HEK293 (cell line): ENCODE measurements at regions not wholly inside any gene's neighbourhood (a gene's known extent, or its start where the extent isn't known, plus 50 kb on each side); places are given as distances from the start of the nearest gene placed in this dataset.

ENCODE experiments used
- KLF1 ChIP-seq: fragments of 450-650 bp; formaldehyde crosslinking; IDR thresholded peaks from 2 replicates; pipeline ENCODE4 v1.5.1; 2016; ENCODE audit warnings: missing biosample characterization, missing genetic modification characterization
- OSR2 ChIP-seq: fragments of 450-650 bp; formaldehyde crosslinking; IDR thresholded peaks from 2 replicates; pipeline ENCODE4 v1.5.1; 2016; ENCODE audit warnings: missing biosample characterization, missing genetic modification characterization
- ZFP41 ChIP-seq: fragments of 450-650 bp; formaldehyde crosslinking; IDR thresholded peaks from 2 replicates; pipeline ENCODE4 v1.5.1; 2016; ENCODE audit warnings: missing biosample characterization, missing genetic modification characterization, borderline replicate concordance
- ZNF18 ChIP-seq: fragments of 450-650 bp; formaldehyde crosslinking; IDR thresholded peaks from 2 replicates; pipeline ENCODE4 v1.5.1; 2016; ENCODE audit warnings: missing biosample characterization, missing genetic modification characterization
- ZNF341 ChIP-seq: fragments of 450-650 bp; formaldehyde crosslinking; IDR thresholded peaks from 2 replicates; pipeline ENCODE4; 2016; ENCODE audit warnings: low read depth, missing biosample characterization, missing genetic modification characterization

DNA sequence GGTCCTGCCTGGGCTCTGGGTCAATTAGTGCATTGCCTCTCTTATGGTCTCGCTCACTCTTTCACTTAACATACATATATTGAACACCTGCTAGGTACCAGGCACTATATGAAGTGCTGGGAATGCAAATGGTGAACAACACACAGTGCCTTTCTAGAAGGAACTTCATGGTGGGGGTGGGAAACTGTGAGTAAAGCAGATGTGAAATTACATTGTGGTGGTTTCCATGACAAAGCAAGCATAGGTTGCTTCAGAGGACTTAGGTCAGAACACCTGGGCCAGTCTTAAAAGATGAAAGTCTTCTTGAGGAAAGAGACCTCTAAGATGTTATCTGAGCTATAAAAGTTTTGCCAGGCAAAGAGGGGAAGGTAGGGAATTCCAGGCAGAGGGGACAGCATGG is 231.3 kb downstream of the BUD13 start:
- TF ChIP-seq OSR2 (tag by site-specific recombination) (no peak), ZNF18 (no peak), KLF1 (tag by site-specific recombination) (no peak), ZFP41 (no peak), ZNF341 (tag by site-specific recombination) (no peak)
